ENCODE measurements at regions not wholly inside any gene's neighbourhood (a gene's known extent, or its start where the extent isn't known, plus 50 kb on each side); places are given as distances from the start of the nearest gene placed in this dataset.

- WGBS, 2 donors = 88 to 89% methylated on average over 2 of the region's 2 CpGs
- Histone ChIP-seq H3K27me3 (ENCODE audit: control insufficient read depth in 1 of 2, insufficient read depth in 2 of 2, low read length in 2 of 2) (no peaks in the 10 kb centered on the region), H3K36me3 (ENCODE audit: control insufficient read depth in 2 of 2, insufficient read depth in 2 of 2, low read length in 1 of 2) (no peaks in the 10 kb centered on the region), H3K27ac (ENCODE audit: low read depth in 2 of 2, low read length in 1 of 2) (no peak overlapping the region), H3K4me3 (ENCODE audit: low read depth in 1 of 2, low read length in 2 of 2) (no peak overlapping the region), H3K4me1 (ENCODE audit: control insufficient read depth in 2 of 2, insufficient read depth in 2 of 2, low read length in 1 of 2) (peaks cover 0 to 2% of the 10 kb centered on the region in 2 donors), H3K9me3 (ENCODE audit: control insufficient read depth in 2 of 2, insufficient read depth in 1 of 2, low read depth in 1 of 2, low read length in 1 of 2) (no peaks in the 10 kb centered on the region)
Observed at GRCh38 chr2:217372794-217373193, 512.9 kb upstream of the TNP1 start.

GRCh38 chr2:217371781-217372213 lies 511.9 kb upstream of the TNP1 start:
- Histone ChIP-seq H3K4me1 (ENCODE audit: control insufficient read depth in 2 of 2, insufficient read depth in 2 of 2, low read length in 1 of 2) (peaks cover 0 to 2% of the 10 kb centered on the region in 2 donors), H3K27ac (ENCODE audit: low read depth in 2 of 2, low read length in 1 of 2) (no peak overlapping the region), H3K27me3 (ENCODE audit: control insufficient read depth in 1 of 2, insufficient read depth in 2 of 2, low read length in 2 of 2) (no peaks in the 10 kb centered on the region), H3K9me3 (ENCODE audit: control insufficient read depth in 2 of 2, insufficient read depth in 1 of 2, low read depth in 1 of 2, low read length in 1 of 2) (no peaks in the 10 kb centered on the region), H3K4me3 (ENCODE audit: low read depth in 1 of 2, low read length in 2 of 2) (no peak overlapping the region), H3K36me3 (ENCODE audit: control insufficient read depth in 2 of 2, insufficient read depth in 2 of 2, low read length in 1 of 2) (no peaks in the 10 kb centered on the region)
- WGBS, 2 donors = 76 to 78% methylated on average over 9 of the region's 9 CpGs

- WGBS, 2 donors = 67 to 79% methylated on average over 5 of the region's 5 CpGs
- H3K4me1 ChIP-seq (ENCODE audit: control insufficient read depth in 2 of 2, insufficient read depth in 2 of 2, low read length in 1 of 2) = peaks cover 0 to 2% of the 10 kb centered on the region in 2 donors
- H3K9me3 ChIP-seq (ENCODE audit: control insufficient read depth in 2 of 2, insufficient read depth in 1 of 2, low read depth in 1 of 2, low read length in 1 of 2) = no peaks in the 10 kb centered on the region
- no peak overlapping the region for H3K4me3 ChIP-seq (ENCODE audit: low read depth in 1 of 2, low read length in 2 of 2)
- no peak overlapping the region for H3K27ac ChIP-seq (ENCODE audit: low read depth in 2 of 2, low read length in 1 of 2)
- H3K36me3 ChIP-seq (ENCODE audit: control insufficient read depth in 2 of 2, insufficient read depth in 2 of 2, low read length in 1 of 2) = no peaks in the 10 kb centered on the region
- H3K27me3 ChIP-seq (ENCODE audit: control insufficient read depth in 1 of 2, insufficient read depth in 2 of 2, low read length in 2 of 2) = no peaks in the 10 kb centered on the region
Observed at GRCh38 chr2:217370391-217370790, 510.5 kb upstream of the TNP1 start.

- H3K27me3 ChIP-seq (ENCODE audit: control insufficient read depth in 1 of 2, insufficient read depth in 2 of 2, low read length in 2 of 2) = no peaks in the 10 kb centered on the region
- peaks cover 0 to 2% of the 10 kb centered on the region in 2 donors for H3K4me1 ChIP-seq (ENCODE audit: control insufficient read depth in 2 of 2, insufficient read depth in 2 of 2, low read length in 1 of 2)
- H3K27ac ChIP-seq (ENCODE audit: low read depth in 2 of 2, low read length in 1 of 2) = no peak overlapping the region
- H3K36me3 ChIP-seq (ENCODE audit: control insufficient read depth in 2 of 2, insufficient read depth in 2 of 2, low read length in 1 of 2) = no peaks in the 10 kb centered on the region
- no peaks in the 10 kb centered on the region for H3K9me3 ChIP-seq (ENCODE audit: control insufficient read depth in 2 of 2, insufficient read depth in 1 of 2, low read depth in 1 of 2, low read length in 1 of 2)
- H3K4me3 ChIP-seq (ENCODE audit: low read depth in 1 of 2, low read length in 2 of 2) = no peak overlapping the region
- WGBS, 2 donors = 60 to 80% methylated on average over 4 of the region's 4 CpGs
Observed at GRCh38 chr2:217367464-217367863, 507.6 kb upstream of the TNP1 start.

- Histone ChIP-seq H3K4me1 (ENCODE audit: control insufficient read depth in 2 of 2, insufficient read depth in 2 of 2, low read length in 1 of 2) (peaks cover 0 to 2% of the 10 kb centered on the region in 2 donors), H3K27me3 (ENCODE audit: control insufficient read depth in 1 of 2, insufficient read depth in 2 of 2, low read length in 2 of 2) (no peaks in the 10 kb centered on the region)
- WGBS, 2 donors = 62 to 68% methylated on average over 4 of the region's 4 CpGs
Observed at GRCh38 chr2:217366966-217367365, 507.1 kb upstream of the TNP1 start.

GRCh38 chr2:217366266-217366895 lies 506.5 kb upstream of the TNP1 start:
- WGBS, 2 donors = 81 to 85% methylated on average over 4 of the region's 4 CpGs
- no peaks in the 10 kb centered on the region for H3K27me3 ChIP-seq (ENCODE audit: control insufficient read depth in 1 of 2, insufficient read depth in 2 of 2, low read length in 2 of 2)
- H3K36me3 ChIP-seq (ENCODE audit: control insufficient read depth in 2 of 2, insufficient read depth in 2 of 2, low read length in 1 of 2) = no peaks in the 10 kb centered on the region

More at GRCh38 chr2:217366966-217367365, 507.1 kb upstream of the TNP1 start:
- Histone ChIP-seq H3K9me3 (ENCODE audit: control insufficient read depth in 2 of 2, insufficient read depth in 1 of 2, low read depth in 1 of 2, low read length in 1 of 2) (no peaks in the 10 kb centered on the region), H3K36me3 (ENCODE audit: control insufficient read depth in 2 of 2, insufficient read depth in 2 of 2, low read length in 1 of 2) (no peaks in the 10 kb centered on the region), H3K4me3 (ENCODE audit: low read depth in 1 of 2, low read length in 2 of 2) (no peak overlapping the region), H3K27ac (ENCODE audit: low read depth in 2 of 2, low read length in 1 of 2) (no peak overlapping the region)

GRCh38 chr2:217365656-217366055 lies 505.8 kb upstream of the TNP1 start:
- Histone ChIP-seq H3K36me3 (ENCODE audit: control insufficient read depth in 2 of 2, insufficient read depth in 2 of 2, low read length in 1 of 2) (no peaks in the 10 kb centered on the region), H3K4me3 (ENCODE audit: low read depth in 1 of 2, low read length in 2 of 2) (no peak overlapping the region), H3K9me3 (ENCODE audit: control insufficient read depth in 2 of 2, insufficient read depth in 1 of 2, low read depth in 1 of 2, low read length in 1 of 2) (no peaks in the 10 kb centered on the region), H3K4me1 (ENCODE audit: control insufficient read depth in 2 of 2, insufficient read depth in 2 of 2, low read length in 1 of 2) (peaks cover 0 to 2% of the 10 kb centered on the region in 2 donors), H3K27ac (ENCODE audit: low read depth in 2 of 2, low read length in 1 of 2) (no peak overlapping the region), H3K27me3 (ENCODE audit: control insufficient read depth in 1 of 2, insufficient read depth in 2 of 2, low read length in 2 of 2) (no peaks in the 10 kb centered on the region)
- WGBS, 2 donors = 70 to 74% methylated on average over 3 of the region's 3 CpGs

More at GRCh38 chr2:217366266-217366895, 506.5 kb upstream of the TNP1 start:
- Histone ChIP-seq H3K27ac (ENCODE audit: low read depth in 2 of 2, low read length in 1 of 2) (no peak overlapping the region), H3K4me3 (ENCODE audit: low read depth in 1 of 2, low read length in 2 of 2) (no peak overlapping the region), H3K9me3 (ENCODE audit: control insufficient read depth in 2 of 2, insufficient read depth in 1 of 2, low read depth in 1 of 2, low read length in 1 of 2) (no peaks in the 10 kb centered on the region), H3K4me1 (ENCODE audit: control insufficient read depth in 2 of 2, insufficient read depth in 2 of 2, low read length in 1 of 2) (peaks cover 0 to 2% of the 10 kb centered on the region in 2 donors)

- no peak overlapping the region for H3K4me3 ChIP-seq (ENCODE audit: low read depth in 1 of 2, low read length in 2 of 2)
- no peaks in the 10 kb centered on the region for H3K27me3 ChIP-seq (ENCODE audit: control insufficient read depth in 1 of 2, insufficient read depth in 2 of 2, low read length in 2 of 2)
- H3K4me1 ChIP-seq (ENCODE audit: control insufficient read depth in 2 of 2, insufficient read depth in 2 of 2, low read length in 1 of 2) = peaks cover 0 to 2% of the 10 kb centered on the region in 2 donors
- no peak overlapping the region for H3K27ac ChIP-seq (ENCODE audit: low read depth in 2 of 2, low read length in 1 of 2)
- no peaks in the 10 kb centered on the region for H3K36me3 ChIP-seq (ENCODE audit: control insufficient read depth in 2 of 2, insufficient read depth in 2 of 2, low read length in 1 of 2)
- no peaks in the 10 kb centered on the region for H3K9me3 ChIP-seq (ENCODE audit: control insufficient read depth in 2 of 2, insufficient read depth in 1 of 2, low read depth in 1 of 2, low read length in 1 of 2)
Observed at GRCh38 chr2:217364224-217364623, 504.4 kb upstream of the TNP1 start.

- no peak overlapping the region for H3K27ac ChIP-seq (ENCODE audit: low read depth in 2 of 2, low read length in 1 of 2)
- no peak overlapping the region for H3K4me3 ChIP-seq (ENCODE audit: low read depth in 1 of 2, low read length in 2 of 2)
- no peaks in the 10 kb centered on the region for H3K9me3 ChIP-seq (ENCODE audit: control insufficient read depth in 2 of 2, insufficient read depth in 1 of 2, low read depth in 1 of 2, low read length in 1 of 2)
- H3K27me3 ChIP-seq (ENCODE audit: control insufficient read depth in 1 of 2, insufficient read depth in 2 of 2, low read length in 2 of 2) = no peaks in the 10 kb centered on the region
- H3K36me3 ChIP-seq (ENCODE audit: control insufficient read depth in 2 of 2, insufficient read depth in 2 of 2, low read length in 1 of 2) = no peaks in the 10 kb centered on the region
- WGBS, 2 donors = 82 to 88% methylated on average over 3 of the region's 3 CpGs
- peaks cover 2% of the 10 kb centered on the region in 2 donors for H3K4me1 ChIP-seq (ENCODE audit: control insufficient read depth in 2 of 2, insufficient read depth in 2 of 2, low read length in 1 of 2)
Observed at GRCh38 chr2:217363470-217363869, 503.6 kb upstream of the TNP1 start.

- H3K4me3 ChIP-seq (ENCODE audit: low read depth in 1 of 2, low read length in 2 of 2) = no peak overlapping the region
- peaks cover 0 to 2% of the 10 kb centered on the region in 2 donors for H3K4me1 ChIP-seq (ENCODE audit: control insufficient read depth in 2 of 2, insufficient read depth in 2 of 2, low read length in 1 of 2)
- peak overlapping the region in 1 of 2 donors; percentile 17 for H3K27ac ChIP-seq (ENCODE audit: low read depth in 2 of 2, low read length in 1 of 2)
- no peaks in the 10 kb centered on the region for H3K36me3 ChIP-seq (ENCODE audit: control insufficient read depth in 2 of 2, insufficient read depth in 2 of 2, low read length in 1 of 2)
- no peaks in the 10 kb centered on the region for H3K9me3 ChIP-seq (ENCODE audit: control insufficient read depth in 2 of 2, insufficient read depth in 1 of 2, low read depth in 1 of 2, low read length in 1 of 2)
- H3K27me3 ChIP-seq (ENCODE audit: control insufficient read depth in 1 of 2, insufficient read depth in 2 of 2, low read length in 2 of 2) = no peaks in the 10 kb centered on the region
- 86 to 93% methylated on average over 5 of the region's 5 CpGs for WGBS, 2 donors
Observed at GRCh38 chr2:217362710-217363109, 502.8 kb upstream of the TNP1 start.
